Peyer's patch (tissue), 4 donors: ENCODE measurements at regions not wholly inside any gene's neighbourhood (a gene's known extent, or its start where the extent isn't known, plus 50 kb on each side); places are given as distances from the start of the nearest gene placed in this dataset.
A peak's percentile ranks its signal among the peaks of the same experiment; 100 is the strongest.
"Not testable (repeated sequence)": the region's sequence is repeated elsewhere in the genome, so short reads cannot be mapped to it uniquely, and the experiment has no call there.

ENCODE experiments used
- DNase-seq, 3 donors: peaks; one replicate each; pipeline ENCODE4 v3.0.0-alpha.2; 2017 to 2019
- H3K27ac ChIP-seq, 4 donors: fragments of 200-600 bp; sonication (generic); one replicate each; pipeline ENCODE4 v1.5.1; 2016 to 2019
- H3K27me3 ChIP-seq, 2 donors: fragments of 200-600 bp; sonication (generic); one replicate each; pipeline ENCODE4 v1.5.1; 2019
- H3K36me3 ChIP-seq, 3 donors: fragments of 200-600 bp; sonication (generic); one replicate each; pipeline ENCODE4 v1.5.1; 2016 to 2019
- H3K4me1 ChIP-seq, 4 donors: fragments of 200-600 bp; sonication (generic); one replicate each; pipeline ENCODE4 v1.5.1; 2016 to 2019
- H3K4me3 ChIP-seq, 4 donors: fragments of 200-600 bp; sonication (generic); 1 replicate in 3 of 4; 2 replicates in 1 of 4; pipeline ENCODE4 v1.5.1; 2016 to 2019; ENCODE audit warnings: mild to moderate bottlenecking in 1 of 4
- H3K9me3 ChIP-seq, 4 donors: fragments of 200-600 bp; sonication (generic); one replicate each; pipeline ENCODE4 v1.5.1; 2016 to 2019; ENCODE audit warnings: mild to moderate bottlenecking in 1 of 4
- CTCF ChIP-seq, 6 experiments: fragments of 450-650 bp in 4 of 6; fragments of 200-600 bp in 2 of 6; sonication (generic) in 1 of 6; IDR thresholded peaks; one replicate each; pipeline ENCODE4 v1.5.1; 2017 to 2019; ENCODE audit warnings: antibody characterized with exemption in 6 of 6, mild to moderate bottlenecking in 3 of 6, moderate library complexity in 1 of 6
- POLR2A ChIP-seq, 2 donors: fragments of 450-650 bp; IDR thresholded peaks; one replicate each; pipeline ENCODE4 v1.5.1; 2017; ENCODE audit warnings: antibody characterized with exemption in 2 of 2, mild to moderate bottlenecking in 2 of 2, moderate library complexity in 2 of 2

- H3K27ac ChIP-seq, DNase-seq, H3K27me3 ChIP-seq, H3K9me3 ChIP-seq, H3K36me3 ChIP-seq: not testable (repeated sequence)
- Histone ChIP-seq H3K4me3 (peak overlapping the region in 3 of 4 donors; percentile 33 to 48 (median 44)), H3K4me1 (peaks cover 8 to 21% (median 12%) of the 10 kb centered on the region in 4 donors)
Measured at GRCh38 chr2:131671841-131672470, 144.3 kb downstream of the CCDC74A start.

GRCh38 chr2:131672471-131673399 lies 145.0 kb downstream of the CCDC74A start:
- not testable (repeated sequence) for H3K9me3 ChIP-seq, H3K27ac ChIP-seq, H3K36me3 ChIP-seq, H3K27me3 ChIP-seq
- Histone ChIP-seq H3K4me3 (peak overlapping the region in 3 of 4 donors; percentile 33 to 48 (median 44)), H3K4me1 (peaks cover 8 to 21% (median 12%) of the 10 kb centered on the region in 4 donors)
- peak; percentile 49 to 81 (median 77) for DNase-seq
- peak; percentile 45 to 72 (median 56) for TF ChIP-seq CTCF (IDR thresholded peaks at IDR 0.05)

- peak in 1 of 2 donors; percentile 10 for TF ChIP-seq POLR2A (IDR thresholded peaks at IDR 0.05)
- TF ChIP-seq CTCF (IDR thresholded peaks at IDR 0.05) = peak; percentile 72 to 88 (median 82)
- H3K4me3 ChIP-seq = peak overlapping the region; percentile 7 to 48 (median 38)
Measured at GRCh38 chr2:131673400-131674173, 145.9 kb downstream of the CCDC74A start.

GRCh38 chr2:131674174-131674507 lies 146.5 kb downstream of the CCDC74A start:
- no peaks in the 10 kb centered on the region for H3K36me3 ChIP-seq
- peak overlapping the region in 2 of 4 donors; percentile 33 to 44 for H3K4me3 ChIP-seq
- no peak overlapping the region for H3K27ac ChIP-seq
- H3K4me1 ChIP-seq = peaks cover 8 to 21% (median 12%) of the 10 kb centered on the region in 4 donors
- no peaks in the 10 kb centered on the region for H3K9me3 ChIP-seq
- no peak for TF ChIP-seq POLR2A (IDR thresholded peaks at IDR 0.05)
- no peak for TF ChIP-seq CTCF (IDR thresholded peaks at IDR 0.05)
- no peaks in the 10 kb centered on the region for H3K27me3 ChIP-seq
- DNase-seq = no peak

More at GRCh38 chr2:131673400-131674173, 145.9 kb downstream of the CCDC74A start:
- no peaks in the 10 kb centered on the region for H3K9me3 ChIP-seq
- H3K27me3 ChIP-seq = no peaks in the 10 kb centered on the region
- no peaks in the 10 kb centered on the region for H3K36me3 ChIP-seq
- no peak overlapping the region for H3K27ac ChIP-seq
- DNase-seq = peak; percentile 68 to 88 (median 83)
- peaks cover 8 to 21% (median 12%) of the 10 kb centered on the region in 4 donors for H3K4me1 ChIP-seq

GRCh38 chr2:131681611-131682121 lies 154.0 kb downstream of the CCDC74A start:
- Histone ChIP-seq H3K27ac (peak overlapping the region; percentile 68 to 79 (median 76)), H3K4me3 (peak overlapping the region; percentile 62 to 74 (median 70))
- H3K36me3 ChIP-seq, H3K27me3 ChIP-seq, H3K4me1 ChIP-seq, DNase-seq, H3K9me3 ChIP-seq: not testable (repeated sequence)
